NCI-H226 (cell line): ENCODE measurements at regions not wholly inside any gene's neighbourhood (a gene's known extent, or its start where the extent isn't known, plus 50 kb on each side); places are given as distances from the start of the nearest gene placed in this dataset.
A peak's percentile ranks its signal among the peaks of the same experiment; 100 is the strongest.

Experiments used
- DNase-seq: peaks from one replicate; pipeline ENCODE4 v3.0.0-alpha.2; 2015

DNA sequence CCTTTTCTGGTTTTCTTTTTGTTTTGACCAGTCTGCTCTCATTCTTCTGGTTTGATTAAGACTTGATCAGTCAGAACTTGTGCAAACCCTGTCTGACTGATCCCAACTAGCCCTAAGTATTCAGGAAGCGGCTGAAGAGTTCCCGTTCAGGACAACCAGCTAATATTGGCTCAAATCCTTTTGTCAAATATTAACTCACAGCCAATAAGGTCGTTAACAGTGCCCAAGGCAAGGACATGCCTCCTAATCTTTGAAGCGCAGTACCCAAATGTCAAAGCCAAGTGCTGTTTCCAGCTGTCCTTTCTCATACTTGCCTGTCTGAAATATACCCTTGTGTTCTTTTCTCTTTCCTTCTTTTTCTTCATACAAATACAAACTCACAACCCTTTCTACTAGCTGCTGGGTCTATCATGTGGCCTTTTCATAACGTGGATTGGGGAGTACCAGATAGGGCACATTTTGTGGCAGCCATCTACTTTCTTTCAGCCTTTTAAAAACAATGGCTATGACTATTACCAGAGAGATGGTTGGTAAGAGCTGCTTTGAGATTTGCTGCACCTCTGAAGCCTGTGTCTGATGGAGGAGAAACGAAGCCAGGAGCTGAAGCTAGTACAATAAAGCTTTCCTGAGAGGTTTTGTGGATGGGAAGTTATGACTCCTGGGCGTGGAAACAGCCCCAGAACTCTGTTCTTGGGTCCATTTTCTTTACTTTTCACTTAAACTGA is 266.4 kb upstream of the ZNF608 start:
- no peak for DNase-seq

GRCh38 chr5:125014202-125014601 is 267.8 kb upstream of the ZNF608 start:
- no peak for DNase-seq

- no peak for DNase-seq
Observed at GRCh38 chr5:125017796-125018195, 271.4 kb upstream of the ZNF608 start.

DNA sequence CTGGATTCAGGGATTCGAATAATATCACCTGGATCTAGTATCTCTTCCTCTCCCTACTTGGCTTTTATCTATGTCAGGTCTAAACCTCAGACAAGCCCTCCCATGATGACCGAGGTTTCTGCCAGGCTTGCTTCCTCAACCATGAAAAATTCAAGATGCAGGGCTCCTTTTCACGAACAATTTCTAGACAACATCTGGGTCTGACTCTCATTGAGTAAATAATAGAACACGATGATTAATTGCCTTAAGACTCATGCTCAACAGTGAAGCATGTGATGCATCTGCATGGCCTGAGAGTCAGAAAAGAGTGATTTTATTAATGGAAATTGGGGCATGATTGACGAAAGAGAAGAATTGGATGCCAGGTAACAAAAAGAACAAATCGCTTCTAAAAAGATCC is 277.2 kb upstream of the ZNF608 start:
- DNase-seq, result no peak

GRCh38 chr5:125026867-125027731 is 280.7 kb upstream of the ZNF608 start:
- DNase-seq, result peak; percentile 46

GRCh38 chr5:125032286-125032685 is 285.8 kb upstream of the ZNF608 start:
- DNase-seq, result no peak

GRCh38 chr5:125033602-125034001 is 287.2 kb upstream of the ZNF608 start:
- DNase-seq, result no peak

GRCh38 chr5:125034331-125034730 is 287.9 kb upstream of the ZNF608 start:
- no peak for DNase-seq

GRCh38 chr5:125036494-125036893 is 290.1 kb upstream of the ZNF608 start:
- no peak for DNase-seq

- no peak for DNase-seq
Observed at GRCh38 chr5:125037020-125037419, 290.6 kb upstream of the ZNF608 start.

- DNase-seq, result no peak
Observed at GRCh38 chr5:125037530-125037929, 291.1 kb upstream of the ZNF608 start.

- DNase-seq, result no peak
Observed at GRCh38 chr5:125038477-125038876, 292.0 kb upstream of the ZNF608 start.

GRCh38 chr5:125041798-125042197 is 295.4 kb upstream of the ZNF608 start:
- no peak for DNase-seq

DNA sequence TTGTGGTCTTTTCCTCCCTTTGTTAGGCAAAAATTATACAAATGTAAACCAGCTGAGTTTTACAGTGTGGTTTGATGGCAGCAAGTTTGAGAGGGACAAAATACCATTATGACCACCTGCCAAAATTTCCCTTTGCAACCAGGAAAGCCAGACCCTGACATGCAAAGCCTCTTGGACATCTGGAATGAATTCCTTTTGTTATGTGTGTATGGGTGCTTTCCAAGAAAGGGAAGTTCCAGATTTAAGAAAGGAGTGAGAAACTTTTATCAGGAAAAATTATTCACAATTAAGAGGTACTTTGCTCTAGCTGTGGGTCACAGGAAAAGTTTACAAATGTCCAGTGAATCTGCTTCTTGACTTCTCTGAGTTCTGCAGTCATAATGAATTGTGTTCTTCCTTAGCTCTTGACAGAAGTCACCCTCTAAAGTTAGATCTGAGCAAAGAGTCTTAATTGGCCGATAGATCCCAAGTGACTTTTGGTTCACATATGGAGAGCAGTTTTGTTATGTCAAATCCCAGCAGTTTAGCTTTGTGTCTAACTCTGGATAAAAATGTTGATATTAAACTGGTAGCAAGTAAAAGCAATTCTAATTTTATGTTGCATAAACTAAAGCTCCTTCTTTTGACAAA is 295.9 kb upstream of the ZNF608 start:
- DNase-seq, result no peak

GRCh38 chr5:125043781-125044391 is 297.4 kb upstream of the ZNF608 start:
- peak; percentile 97 for DNase-seq

- no peak for DNase-seq
Observed at GRCh38 chr5:125044491-125045282, 298.2 kb upstream of the ZNF608 start.

- no peak for DNase-seq
Observed at GRCh38 chr5:125045646-125046045, 299.2 kb upstream of the ZNF608 start.

GRCh38 chr5:125046838-125047237 is 300.4 kb upstream of the ZNF608 start:
- no peak for DNase-seq

- DNase-seq, result no peak
Observed at GRCh38 chr5:125047871-125048270, 301.4 kb upstream of the ZNF608 start.

- no peak for DNase-seq
Observed at GRCh38 chr5:125049721-125050702, 303.6 kb upstream of the ZNF608 start.

- no peak for DNase-seq
Observed at GRCh38 chr5:125050926-125051325, 304.5 kb upstream of the ZNF608 start.
